ENCODE measurements at regions not wholly inside any gene's neighbourhood (a gene's known extent, or its start where the extent isn't known, plus 50 kb on each side); places are given as distances from the start of the nearest gene placed in this dataset.

DNA sequence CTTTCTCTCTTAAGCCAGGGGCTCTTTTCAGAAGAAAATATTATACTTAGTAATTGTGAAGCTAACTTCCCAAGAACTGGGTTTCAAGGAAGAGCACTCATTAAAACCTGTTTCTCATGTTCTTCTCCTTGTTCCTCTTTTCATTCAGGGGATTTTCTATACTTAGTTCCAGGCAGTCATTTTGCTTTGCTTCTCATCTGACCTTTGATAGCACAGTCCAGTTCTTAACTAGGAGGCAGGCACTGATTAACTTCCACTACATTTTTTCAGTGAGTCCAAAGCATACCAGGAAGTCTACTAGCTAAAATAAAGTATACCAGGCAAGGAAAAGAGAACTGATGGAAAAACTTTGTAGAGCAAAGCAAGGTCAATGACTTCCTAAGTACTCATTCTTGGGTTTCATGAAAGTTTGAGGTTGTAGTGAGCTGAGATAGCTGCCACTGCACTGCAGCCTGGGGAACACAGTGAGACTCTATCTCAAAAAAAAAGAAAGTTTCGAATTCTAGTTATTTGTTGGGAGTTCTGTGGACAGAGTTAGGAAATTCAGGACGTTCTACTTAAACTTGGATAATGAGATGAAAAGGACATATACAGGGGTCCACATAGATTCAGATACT is 190.1 kb upstream of the HS3ST1 start:
- TF ChIP-seq, protein P1, sequence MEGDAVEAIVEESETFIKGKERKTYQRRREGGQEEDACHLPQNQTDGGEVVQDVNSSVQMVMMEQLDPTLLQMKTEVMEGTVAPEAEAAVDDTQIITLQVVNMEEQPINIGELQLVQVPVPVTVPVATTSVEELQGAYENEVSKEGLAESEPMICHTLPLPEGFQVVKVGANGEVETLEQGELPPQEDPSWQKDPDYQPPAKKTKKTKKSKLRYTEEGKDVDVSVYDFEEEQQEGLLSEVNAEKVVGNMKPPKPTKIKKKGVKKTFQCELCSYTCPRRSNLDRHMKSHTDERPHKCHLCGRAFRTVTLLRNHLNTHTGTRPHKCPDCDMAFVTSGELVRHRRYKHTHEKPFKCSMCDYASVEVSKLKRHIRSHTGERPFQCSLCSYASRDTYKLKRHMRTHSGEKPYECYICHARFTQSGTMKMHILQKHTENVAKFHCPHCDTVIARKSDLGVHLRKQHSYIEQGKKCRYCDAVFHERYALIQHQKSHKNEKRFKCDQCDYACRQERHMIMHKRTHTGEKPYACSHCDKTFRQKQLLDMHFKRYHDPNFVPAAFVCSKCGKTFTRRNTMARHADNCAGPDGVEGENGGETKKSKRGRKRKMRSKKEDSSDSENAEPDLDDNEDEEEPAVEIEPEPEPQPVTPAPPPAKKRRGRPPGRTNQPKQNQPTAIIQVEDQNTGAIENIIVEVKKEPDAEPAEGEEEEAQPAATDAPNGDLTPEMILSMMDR (IDR thresholded peaks at IDR 0.05): no peak
- TF ChIP-seq JUNB (IDR thresholded peaks at IDR 0.05) (no peak), RAD21 (conservative IDR thresholded peaks at IDR 0.05 in 1 of 2, IDR thresholded peaks at IDR 0.05 in 1 of 2) (no peak), POLR2A (IDR thresholded peaks at IDR 0.05; ENCODE audit: low read length) (no peak), HDAC2 (IDR thresholded peaks at IDR 0.05) (no peak), NFE2L2 (conservative IDR thresholded peaks at IDR 0.05; ENCODE audit: low read length) (no peak)
- TF ChIP-seq, protein P2, sequence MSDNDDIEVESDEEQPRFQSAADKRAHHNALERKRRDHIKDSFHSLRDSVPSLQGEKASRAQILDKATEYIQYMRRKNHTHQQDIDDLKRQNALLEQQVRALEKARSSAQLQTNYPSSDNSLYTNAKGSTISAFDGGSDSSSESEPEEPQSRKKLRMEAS (IDR thresholded peaks at IDR 0.05): no peak
- TF ChIP-seq, protein P3, sequence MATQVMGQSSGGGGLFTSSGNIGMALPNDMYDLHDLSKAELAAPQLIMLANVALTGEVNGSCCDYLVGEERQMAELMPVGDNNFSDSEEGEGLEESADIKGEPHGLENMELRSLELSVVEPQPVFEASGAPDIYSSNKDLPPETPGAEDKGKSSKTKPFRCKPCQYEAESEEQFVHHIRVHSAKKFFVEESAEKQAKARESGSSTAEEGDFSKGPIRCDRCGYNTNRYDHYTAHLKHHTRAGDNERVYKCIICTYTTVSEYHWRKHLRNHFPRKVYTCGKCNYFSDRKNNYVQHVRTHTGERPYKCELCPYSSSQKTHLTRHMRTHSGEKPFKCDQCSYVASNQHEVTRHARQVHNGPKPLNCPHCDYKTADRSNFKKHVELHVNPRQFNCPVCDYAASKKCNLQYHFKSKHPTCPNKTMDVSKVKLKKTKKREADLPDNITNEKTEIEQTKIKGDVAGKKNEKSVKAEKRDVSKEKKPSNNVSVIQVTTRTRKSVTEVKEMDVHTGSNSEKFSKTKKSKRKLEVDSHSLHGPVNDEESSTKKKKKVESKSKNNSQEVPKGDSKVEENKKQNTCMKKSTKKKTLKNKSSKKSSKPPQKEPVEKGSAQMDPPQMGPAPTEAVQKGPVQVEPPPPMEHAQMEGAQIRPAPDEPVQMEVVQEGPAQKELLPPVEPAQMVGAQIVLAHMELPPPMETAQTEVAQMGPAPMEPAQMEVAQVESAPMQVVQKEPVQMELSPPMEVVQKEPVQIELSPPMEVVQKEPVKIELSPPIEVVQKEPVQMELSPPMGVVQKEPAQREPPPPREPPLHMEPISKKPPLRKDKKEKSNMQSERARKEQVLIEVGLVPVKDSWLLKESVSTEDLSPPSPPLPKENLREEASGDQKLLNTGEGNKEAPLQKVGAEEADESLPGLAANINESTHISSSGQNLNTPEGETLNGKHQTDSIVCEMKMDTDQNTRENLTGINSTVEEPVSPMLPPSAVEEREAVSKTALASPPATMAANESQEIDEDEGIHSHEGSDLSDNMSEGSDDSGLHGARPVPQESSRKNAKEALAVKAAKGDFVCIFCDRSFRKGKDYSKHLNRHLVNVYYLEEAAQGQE (IDR thresholded peaks at IDR 0.05): no peak
- TF ChIP-seq, protein P4, sequence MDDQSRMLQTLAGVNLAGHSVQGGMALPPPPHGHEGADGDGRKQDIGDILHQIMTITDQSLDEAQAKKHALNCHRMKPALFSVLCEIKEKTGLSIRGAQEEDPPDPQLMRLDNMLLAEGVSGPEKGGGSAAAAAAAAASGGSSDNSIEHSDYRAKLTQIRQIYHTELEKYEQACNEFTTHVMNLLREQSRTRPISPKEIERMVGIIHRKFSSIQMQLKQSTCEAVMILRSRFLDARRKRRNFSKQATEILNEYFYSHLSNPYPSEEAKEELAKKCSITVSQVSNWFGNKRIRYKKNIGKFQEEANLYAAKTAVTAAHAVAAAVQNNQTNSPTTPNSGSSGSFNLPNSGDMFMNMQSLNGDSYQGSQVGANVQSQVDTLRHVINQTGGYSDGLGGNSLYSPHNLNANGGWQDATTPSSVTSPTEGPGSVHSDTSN (IDR thresholded peaks at IDR 0.05): no peak
